HCT116 (cell line): ENCODE measurements at regions not wholly inside any gene's neighbourhood (a gene's known extent, or its start where the extent isn't known, plus 50 kb on each side); places are given as distances from the start of the nearest gene placed in this dataset.
"Not testable (repeated sequence)": the region's sequence is repeated elsewhere in the genome, so short reads cannot be mapped to it uniquely, and the experiment has no call there.

Experiments used
- ATAC-seq: fragments of 200-7000 bp; cut with Tn5 transposase; 2 replicates; pipeline ENCODE4 v1.9.1; 2020; ENCODE audit warnings: mild to moderate bottlenecking, moderate library complexity
- BruUV-seq: library from RNA; stranded (reverse); fragments of 400-500 nt; replicated peaks from 2 replicates; lab custom pipeline; 2021; lab: Mats Ljungman, UMichigan
- CTCF ChIA-PET: fragments of 300-600 bp; sonication (Branson Sonifier 250); formaldehyde crosslinking; loops from one replicate; lab custom pipeline; 2021; ENCODE audit warnings: antibody characterized with exemption; lab: Charles Lee
- POLR2A ChIA-PET: fragments of 300-600, 350-600 bp; sonication (Branson Sonifier 250); formaldehyde crosslinking; loops from one replicate; lab custom pipeline; 2021; ENCODE audit warnings: antibody characterized with exemption; lab: Charles Lee
- RAD21 ChIA-PET, 2 experiments: fragments of 300-600 bp; sonication (Branson Sonifier 250); formaldehyde crosslinking; loops; one replicate each; lab custom pipeline; 2023; ENCODE audit warnings: low total read pairs in 2 of 2; ENCODE audit not compliant: uncharacterized antibody in 2 of 2, unreplicated experiment in 2 of 2, low non-redundant PET in 1 of 2; lab: Charles Lee
- DNase-seq: peaks from one replicate; pipeline ENCODE4 v3.0.0-alpha.2; 2010; ENCODE audit warnings: low read depth, low spot score
- H2AFZ ChIP-seq: fragments of 200-600 bp; shearing (Covaris generic), sonication (generic); 2 replicates; pipeline ENCODE4 v1.6.1; 2017; ENCODE audit warnings: low read depth, mixed run types, mixed read lengths, antibody characterized with exemption, low read length; ENCODE audit not compliant: poor library complexity, severe bottlenecking
- H3K27ac ChIP-seq: 2 replicates; pipeline ENCODE4 v1.5.1; 2012; ENCODE audit warnings: low read depth, low read length
- H3K27me3 ChIP-seq: fragments of 200-600 bp; sonication (generic); 2 replicates; pipeline ENCODE4 v1.6.1; 2016; ENCODE audit warnings: mixed run types, low read length, mixed read lengths; ENCODE audit not compliant: insufficient read depth
- H3K36me3 ChIP-seq, 2 experiments: fragments of 200-500 bp in 1 of 2; fragments of 200-600 bp in 1 of 2; sonication (Bioruptor generic) in 1 of 2; sonication (generic) in 1 of 2; 2 replicates each; pipeline versions ENCODE4 v1.5.1 to v1.6.1; 2014 to 2016; ENCODE audit warnings: low read length in 2 of 2, inconsistent platforms in 1 of 2, mixed read lengths in 1 of 2, mixed run types in 1 of 2; ENCODE audit not compliant: insufficient read depth in 2 of 2, control insufficient read depth in 1 of 2
- H3K4me1 ChIP-seq, 2 experiments: fragments of 200-600 bp in 1 of 2; sonication (generic) in 1 of 2; 2 replicates each; pipeline versions ENCODE4 v1.5.1 to v1.6.1; 2012 to 2017; ENCODE audit warnings: low read length in 2 of 2, inconsistent platforms in 1 of 2, mild to moderate bottlenecking in 1 of 2, mixed read lengths in 1 of 2, mixed run types in 1 of 2, moderate library complexity in 1 of 2; ENCODE audit not compliant: insufficient read depth in 2 of 2, control insufficient read depth in 1 of 2
- H3K4me2 ChIP-seq: fragments of 200-600 bp; sonication (generic); 2 replicates; pipeline ENCODE4 v1.6.1; 2017; ENCODE audit warnings: mixed run types, low read length, mixed read lengths
- H3K4me3 ChIP-seq, 2 experiments: fragments of 200-600 bp in 1 of 2; sonication (generic) in 1 of 2; replicated peaks in 1 of 2; 2 replicates each; pipeline ENCODE4 v1.5.1; 2011 to 2016; ENCODE audit warnings: low read length in 2 of 2, control low read depth in 1 of 2, low read depth in 1 of 2, mild to moderate bottlenecking in 1 of 2, mixed read lengths in 1 of 2, mixed run types in 1 of 2
- H3K79me2 ChIP-seq: fragments of 200-600 bp; sonication (generic); 2 replicates; pipeline ENCODE4 v1.6.1; 2017; ENCODE audit warnings: mild to moderate bottlenecking, mixed run types, low read length, moderate library complexity, mixed read lengths; ENCODE audit not compliant: insufficient read depth
- H3K9ac ChIP-seq: fragments of 200-600 bp; sonication (generic); 2 replicates; pipeline ENCODE4 v1.6.1; 2016; ENCODE audit warnings: low read length, mixed read lengths
- H3K9me2 ChIP-seq: fragments of 200-600 bp; sonication (generic), shearing (Covaris generic); 2 replicates; pipeline ENCODE4 v1.6.1; 2017; ENCODE audit warnings: mixed run types, mild to moderate bottlenecking, moderate library complexity; ENCODE audit not compliant: insufficient read depth
- H3K9me3 ChIP-seq, 2 experiments: fragments of 200-500 bp in 1 of 2; fragments of 200-600 bp in 1 of 2; sonication (Bioruptor generic) in 1 of 2; sonication (generic) in 1 of 2; 2 replicates each; pipeline ENCODE4 v1.6.1; 2014 to 2017; ENCODE audit warnings: low read length in 2 of 2, mixed read lengths in 2 of 2, inconsistent platforms in 1 of 2, low read depth in 1 of 2, mild to moderate bottlenecking in 1 of 2, mixed run types in 1 of 2, moderate library complexity in 1 of 2; ENCODE audit not compliant: control insufficient read depth in 1 of 2, insufficient read depth in 1 of 2
- H4K20me1 ChIP-seq: fragments of 200-600 bp; sonication (generic), shearing (Covaris generic); 2 replicates; pipeline ENCODE4 v1.6.1; 2017; ENCODE audit warnings: mixed run types, mild to moderate bottlenecking, moderate library complexity; ENCODE audit not compliant: insufficient read depth
- EGR1 ChIP-seq: IDR thresholded peaks from 2 replicates; pipeline ENCODE4 v1.6.1; 2012; ENCODE audit warnings: low read depth
- EZH2 ChIP-seq: fragments of 200-600 bp; sonication (generic); IDR thresholded peaks from 2 replicates; pipeline ENCODE4 v1.6.1; 2017; ENCODE audit warnings: antibody characterized with exemption, mixed run types
- EZH2phosphoT487 ChIP-seq: fragments of 200-600 bp; IDR thresholded peaks from 2 replicates; pipeline ENCODE4 v1.6.1; 2018; ENCODE audit warnings: antibody characterized with exemption, borderline replicate concordance
- FOSL1 ChIP-seq: IDR thresholded peaks from 2 replicates; pipeline ENCODE4 v1.6.1; 2012; ENCODE audit warnings: low read depth
- POLR2AphosphoS5 ChIP-seq: IDR thresholded peaks from 2 replicates; pipeline ENCODE4 v1.6.1; 2011; ENCODE audit warnings: mild to moderate bottlenecking, low read depth, low read length, moderate library complexity
- REST ChIP-seq: IDR thresholded peaks from 2 replicates; pipeline ENCODE4 v1.6.1; 2012; ENCODE audit warnings: low read depth
- TCF7L2 ChIP-seq: IDR thresholded peaks from 2 replicates; pipeline ENCODE4 v1.7.0; 2011; ENCODE audit warnings: borderline replicate concordance, inconsistent platforms; ENCODE audit not compliant: insufficient read depth, insufficient read length; ENCODE audit errors: extremely low read depth
- YY1 ChIP-seq: IDR thresholded peaks from 2 replicates; pipeline ENCODE4 v1.6.1; 2011; ENCODE audit warnings: low read length, low read depth, moderate library complexity, mild to moderate bottlenecking; ENCODE audit not compliant: insufficient replicate concordance; ENCODE audit errors: extremely low read depth
- intact Hi-C: fragments of 100-400 bp; cut with micrococcal nuclease; formaldehyde crosslinking; loops from 2 replicates; pipeline ENCODE4 v1.10.0; 2022
- TF ChIP-seq, protein P1 (sequence below): IDR thresholded peaks from 2 replicates; pipeline ENCODE4 v1.6.1; 2011; ENCODE audit warnings: mild to moderate bottlenecking, low read length, moderate library complexity; ENCODE audit not compliant: insufficient replicate concordance; ENCODE audit errors: extremely low read depth
- TF ChIP-seq, protein P2 (sequence below): IDR thresholded peaks from 2 replicates; pipeline ENCODE4 v1.6.1; 2012

DNA sequence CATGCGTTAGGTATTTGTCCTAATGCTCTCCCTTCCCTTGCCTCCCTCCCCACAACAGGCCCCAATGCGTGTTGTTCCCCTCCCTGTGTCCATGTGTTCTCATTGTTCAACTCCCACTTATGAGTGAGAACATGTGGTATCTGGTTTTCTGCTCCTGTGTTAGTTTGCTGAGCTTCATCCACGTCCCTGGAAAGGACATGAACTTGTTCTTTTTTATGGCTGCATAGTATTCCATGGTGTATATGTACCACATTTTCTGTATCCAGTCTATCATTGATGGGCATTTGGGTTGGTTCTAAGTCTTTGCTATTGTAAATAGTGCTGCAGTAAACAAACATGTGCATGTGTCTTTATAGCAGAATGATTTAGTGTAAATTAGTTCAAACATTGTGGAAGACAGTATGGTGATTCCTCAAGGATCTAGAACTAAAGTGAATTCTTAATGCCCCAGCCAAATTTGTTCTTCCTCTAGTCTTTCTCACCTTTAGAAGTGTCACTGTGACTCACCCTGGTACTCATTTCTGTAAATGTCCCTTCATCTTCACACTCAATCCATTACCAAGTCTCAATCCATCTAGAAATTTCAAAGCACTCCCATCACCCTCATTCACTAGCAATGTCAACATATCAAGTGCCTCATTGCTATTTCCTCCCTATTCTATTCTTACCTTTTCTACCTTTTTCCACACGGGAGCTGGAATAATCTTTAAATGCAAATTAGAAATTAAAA lies 123.9 kb downstream of the MREG start:
- RAD21 ChIA-PET, CTCF ChIA-PET, H3K79me2 ChIP-seq, H2AFZ ChIP-seq, H3K9ac ChIP-seq, H3K27ac ChIP-seq, H3K9me3 ChIP-seq, H3K4me1 ChIP-seq, BruUV-seq, H3K9me2 ChIP-seq, H3K4me3 ChIP-seq, DNase-seq, intact Hi-C loops, H3K27me3 ChIP-seq, H3K36me3 ChIP-seq, H3K4me2 ChIP-seq, H4K20me1 ChIP-seq, POLR2A ChIA-PET, ATAC-seq: not testable (repeated sequence)

- BruUV-seq, result no TSS peak
- H3K4me3 ChIP-seq, result no peak overlapping the region
- TF ChIP-seq FOSL1 (no peak), EZH2phosphoT487 (no peak), POLR2AphosphoS5 (no peak), TCF7L2 (no peak), REST (no peak), EZH2 (no peak), YY1 (no peak), EGR1 (no peak)
- TF ChIP-seq, protein P1, sequence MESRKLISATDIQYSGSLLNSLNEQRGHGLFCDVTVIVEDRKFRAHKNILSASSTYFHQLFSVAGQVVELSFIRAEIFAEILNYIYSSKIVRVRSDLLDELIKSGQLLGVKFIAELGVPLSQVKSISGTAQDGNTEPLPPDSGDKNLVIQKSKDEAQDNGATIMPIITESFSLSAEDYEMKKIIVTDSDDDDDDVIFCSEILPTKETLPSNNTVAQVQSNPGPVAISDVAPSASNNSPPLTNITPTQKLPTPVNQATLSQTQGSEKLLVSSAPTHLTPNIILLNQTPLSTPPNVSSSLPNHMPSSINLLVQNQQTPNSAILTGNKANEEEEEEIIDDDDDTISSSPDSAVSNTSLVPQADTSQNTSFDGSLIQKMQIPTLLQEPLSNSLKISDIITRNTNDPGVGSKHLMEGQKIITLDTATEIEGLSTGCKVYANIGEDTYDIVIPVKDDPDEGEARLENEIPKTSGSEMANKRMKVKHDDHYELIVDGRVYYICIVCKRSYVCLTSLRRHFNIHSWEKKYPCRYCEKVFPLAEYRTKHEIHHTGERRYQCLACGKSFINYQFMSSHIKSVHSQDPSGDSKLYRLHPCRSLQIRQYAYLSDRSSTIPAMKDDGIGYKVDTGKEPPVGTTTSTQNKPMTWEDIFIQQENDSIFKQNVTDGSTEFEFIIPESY, result no peak
- TF ChIP-seq, protein P2, sequence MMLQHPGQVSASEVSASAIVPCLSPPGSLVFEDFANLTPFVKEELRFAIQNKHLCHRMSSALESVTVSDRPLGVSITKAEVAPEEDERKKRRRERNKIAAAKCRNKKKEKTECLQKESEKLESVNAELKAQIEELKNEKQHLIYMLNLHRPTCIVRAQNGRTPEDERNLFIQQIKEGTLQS, result no peak
Observed at GRCh38 chr2:215888680-215889079, 124.7 kb downstream of the MREG start.

More at GRCh38 chr2:215888680-215889079, 124.7 kb downstream of the MREG start:
- no peak overlapping the region for H2AFZ ChIP-seq
- no peak for ATAC-seq
- POLR2A ChIA-PET, result no interaction called here
- H3K9ac ChIP-seq, result no peak overlapping the region
- H3K9me2 ChIP-seq, result no peaks in the 10 kb centered on the region
- no peak for DNase-seq
- H4K20me1 ChIP-seq, result no peaks in the 10 kb centered on the region
- RAD21 ChIA-PET, result no interaction called here
- H3K4me1 ChIP-seq, result no peaks in the 10 kb centered on the region
- intact Hi-C loops, result no loop called here
- H3K4me2 ChIP-seq, result no peak overlapping the region
- no peaks in the 10 kb centered on the region for H3K36me3 ChIP-seq
- no peaks in the 10 kb centered on the region for H3K9me3 ChIP-seq
- CTCF ChIA-PET, result no interaction called here
- no peak overlapping the region for H3K27ac ChIP-seq
- H3K27me3 ChIP-seq, result no peaks in the 10 kb centered on the region
- H3K79me2 ChIP-seq, result no peaks in the 10 kb centered on the region
